ENCODE measurements at regions not wholly inside any gene's neighbourhood (a gene's known extent, or its start where the extent isn't known, plus 50 kb on each side); places are given as distances from the start of the nearest gene placed in this dataset.

GRCh38 chr18:37674570-37674969 is 109.0 kb upstream of the CELF4 start:
- no peak for DNase-seq (ENCODE audit: low spot score)

GRCh38 chr18:37673671-37674070 is 108.1 kb upstream of the CELF4 start:
- no peak for DNase-seq (ENCODE audit: low spot score)

GRCh38 chr18:37672932-37673595 is 107.5 kb upstream of the CELF4 start:
- DNase-seq (ENCODE audit: low spot score) = no peak

- DNase-seq (ENCODE audit: low spot score) = no peak
Observed at GRCh38 chr18:37672001-37672400, 106.4 kb upstream of the CELF4 start.

GRCh38 chr18:37671530-37671929 is 105.9 kb upstream of the CELF4 start:
- DNase-seq (ENCODE audit: low spot score) = no peak

- no peak for DNase-seq (ENCODE audit: low spot score)
Observed at GRCh38 chr18:37671119-37671518, 105.5 kb upstream of the CELF4 start.

GRCh38 chr18:37669991-37670534 is 104.5 kb upstream of the CELF4 start:
- DNase-seq (ENCODE audit: low spot score) = no peak

- DNase-seq (ENCODE audit: low spot score) = no peak
Observed at GRCh38 chr18:37668971-37669747, 103.6 kb upstream of the CELF4 start.

GRCh38 chr18:37667836-37668235 is 102.2 kb upstream of the CELF4 start:
- DNase-seq (ENCODE audit: low spot score) = no peak

GRCh38 chr18:37666991-37667390 is 101.4 kb upstream of the CELF4 start:
- DNase-seq (ENCODE audit: low spot score) = no peak

GRCh38 chr18:37666451-37666850 is 100.9 kb upstream of the CELF4 start:
- no peak for DNase-seq (ENCODE audit: low spot score)

- no peak for DNase-seq (ENCODE audit: low spot score)
Observed at GRCh38 chr18:37665346-37665745, 99.7 kb upstream of the CELF4 start.

GRCh38 chr18:37663446-37663845 is 97.8 kb upstream of the CELF4 start:
- DNase-seq (ENCODE audit: low spot score) = no peak

- no peak for DNase-seq (ENCODE audit: low spot score)
Observed at GRCh38 chr18:37662546-37663339, 97.1 kb upstream of the CELF4 start.

GRCh38 chr18:37662099-37662498 is 96.5 kb upstream of the CELF4 start:
- DNase-seq (ENCODE audit: low spot score) = no peak

- DNase-seq (ENCODE audit: low spot score) = no peak
Observed at GRCh38 chr18:37661478-37661877, 95.9 kb upstream of the CELF4 start.

GRCh38 chr18:37661061-37661460 is 95.5 kb upstream of the CELF4 start:
- DNase-seq (ENCODE audit: low spot score) = no peak

- no peak for DNase-seq (ENCODE audit: low spot score)
Observed at GRCh38 chr18:37660658-37661057, 95.1 kb upstream of the CELF4 start.

- no peak for DNase-seq (ENCODE audit: low spot score)
Observed at GRCh38 chr18:37659906-37660305, 94.3 kb upstream of the CELF4 start.

- DNase-seq (ENCODE audit: low spot score) = no peak
Observed at GRCh38 chr18:37658894-37659293, 93.3 kb upstream of the CELF4 start.

GRCh38 chr18:37657493-37657892 is 91.9 kb upstream of the CELF4 start:
- no peak for DNase-seq (ENCODE audit: low spot score)

GRCh38 chr18:37654731-37655369 is 89.3 kb upstream of the CELF4 start:
- no peak for DNase-seq (ENCODE audit: low spot score)
